Heart left ventricle (tissue), 16 donors: ENCODE measurements at regions not wholly inside any gene's neighbourhood (a gene's known extent, or its start where the extent isn't known, plus 50 kb on each side); places are given as distances from the start of the nearest gene placed in this dataset.

Experiments used
- ATAC-seq, 4 donors: fragments of 200-7000 bp; cut with Tn5 transposase; one replicate each; pipeline ENCODE4 v1.9.1; 2020 to 2022; ENCODE audit warnings: moderate library complexity in 4 of 4, mild to moderate bottlenecking in 3 of 4, moderate number of reproducible peaks in 1 of 4
- DNase-seq, 5 donors: peaks; one replicate each; pipeline ENCODE4 v3.0.0-alpha.2; 2020
- H3K27ac ChIP-seq, 12 donors: fragments of 200-600 bp; sonication (generic) in 4 of 12; one replicate each; pipeline versions ENCODE4 v1.5.0 to v1.8.0; 2016 to 2022; ENCODE audit warnings: mild to moderate bottlenecking in 2 of 12
- H3K27me3 ChIP-seq, 9 donors: fragments of 200-600 bp; sonication (generic) in 2 of 9; one replicate each; pipeline versions ENCODE4 v1.5.1 to v1.8.0; 2016 to 2022; ENCODE audit warnings: mild to moderate bottlenecking in 3 of 9
- H3K36me3 ChIP-seq, 9 donors: fragments of 200-600 bp; sonication (generic) in 2 of 9; one replicate each; pipeline versions ENCODE4 v1.5.0 to v1.8.0; 2018 to 2022; ENCODE audit warnings: mild to moderate bottlenecking in 2 of 9
- H3K4me1 ChIP-seq, 12 donors: fragments of 200-600 bp; sonication (generic) in 4 of 12; one replicate each; pipeline versions ENCODE4 v1.5.0 to v1.8.0; 2016 to 2022; ENCODE audit warnings: mild to moderate bottlenecking in 3 of 12
- H3K4me3 ChIP-seq, 12 donors: fragments of 200-600 bp; sonication (generic) in 4 of 12; one replicate each; pipeline versions ENCODE4 v1.5.0 to v1.8.0; 2017 to 2022; ENCODE audit warnings: mild to moderate bottlenecking in 9 of 12, moderate library complexity in 4 of 12
- H3K9me3 ChIP-seq, 12 donors: fragments of 200-600 bp; sonication (generic) in 4 of 12; one replicate each; pipeline versions ENCODE4 v1.5.0 to v1.8.0; 2016 to 2022; ENCODE audit warnings: mild to moderate bottlenecking in 1 of 12
- POLR2A ChIP-seq, 2 donors: fragments of 450-650 bp; IDR thresholded peaks; one replicate each; pipeline ENCODE4 v1.6.1; 2017; ENCODE audit warnings: antibody characterized with exemption in 2 of 2, mild to moderate bottlenecking in 2 of 2, moderate library complexity in 2 of 2
- WGBS, 4 donors: extraction: QIAGEN DNeasy Blood & Tissue Kit in 2 of 4; methylation state at CpG; one replicate each; pipeline versions ENCODE4 v1.1.5 to v1.1.7; 2013 to 2018; 5-methylcytosine and 5-hydroxymethylcytosine counted together
- intact Hi-C, 10 donors: fragments of 100-400 bp; cut with DNase I; formaldehyde crosslinking; loops; one replicate each; pipeline versions ENCODE4 v1.11.1 to v1.14.2; 2022
- TF ChIP-seq, protein P1 (sequence below), 12 donors: fragments of 200-600 bp; sonication (generic) in 4 of 12; IDR thresholded peaks; one replicate each; pipeline versions ENCODE4 v1.5.0 to v1.8.0; 2018 to 2022; ENCODE audit warnings: antibody characterized with exemption in 12 of 12, mild to moderate bottlenecking in 5 of 12
- donor health status: ischemic (EF 13 %, LVEDD 7.1; RV severe dilation, severe dysfunction).
- donor health status: healthy with polysubstance abuse.
- donor health status: DM: no; HTN: yes; CAD: no.
- donor health status: DM: no; HTN: no; CAD: no.
- donor health status: ischemic (EF 25% LVEDD 6.9; RV normal size, moderate dysfunction).
- donor health status: ischemic (EF 25% LVEDD 5.7; RV mildly dilated, moderate dysfunction).
- donor health status: healthy.
- donor health status: DM: yes; HTN: yes; CAD: no.
- donor health status: ischemic (EF 35%, LVEDD 5.7; RV mildly dilated, moderate dysfunction).
- donor health status: nonischemic (EF 11% LVEDD 7.7; RV severe dilation, severe dysfunction).
- donor health status: DM: yes; HTN: yes; CAD: no.
- donor health status: PGD.
- donor health status: ischemic (EF 29% LVEDD 5.4; RV normal size, mild dysfunction).
- donor health status: nonischemic (EF 23%, LVEDD 6.1; RV moderate dilation, normal function).

GRCh38 chr13:78777976-78778375 lies 119.0 kb upstream of the OBI1 start:
- Histone ChIP-seq H3K4me1 (no peaks in the 10 kb centered on the region), H3K9me3 (no peaks in the 10 kb centered on the region), H3K27me3 (peaks cover 0 to 22% (median 0%) of the 10 kb centered on the region in 9 donors), H3K27ac (no peak overlapping the region), H3K36me3 (no peaks in the 10 kb centered on the region), H3K4me3 (no peak overlapping the region)
- intact Hi-C loops, result no loop called here
- DNase-seq (no peak), ATAC-seq (no peak)
- TF ChIP-seq, protein P1, sequence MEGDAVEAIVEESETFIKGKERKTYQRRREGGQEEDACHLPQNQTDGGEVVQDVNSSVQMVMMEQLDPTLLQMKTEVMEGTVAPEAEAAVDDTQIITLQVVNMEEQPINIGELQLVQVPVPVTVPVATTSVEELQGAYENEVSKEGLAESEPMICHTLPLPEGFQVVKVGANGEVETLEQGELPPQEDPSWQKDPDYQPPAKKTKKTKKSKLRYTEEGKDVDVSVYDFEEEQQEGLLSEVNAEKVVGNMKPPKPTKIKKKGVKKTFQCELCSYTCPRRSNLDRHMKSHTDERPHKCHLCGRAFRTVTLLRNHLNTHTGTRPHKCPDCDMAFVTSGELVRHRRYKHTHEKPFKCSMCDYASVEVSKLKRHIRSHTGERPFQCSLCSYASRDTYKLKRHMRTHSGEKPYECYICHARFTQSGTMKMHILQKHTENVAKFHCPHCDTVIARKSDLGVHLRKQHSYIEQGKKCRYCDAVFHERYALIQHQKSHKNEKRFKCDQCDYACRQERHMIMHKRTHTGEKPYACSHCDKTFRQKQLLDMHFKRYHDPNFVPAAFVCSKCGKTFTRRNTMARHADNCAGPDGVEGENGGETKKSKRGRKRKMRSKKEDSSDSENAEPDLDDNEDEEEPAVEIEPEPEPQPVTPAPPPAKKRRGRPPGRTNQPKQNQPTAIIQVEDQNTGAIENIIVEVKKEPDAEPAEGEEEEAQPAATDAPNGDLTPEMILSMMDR (IDR thresholded peaks at IDR 0.05), result no peak
- TF ChIP-seq POLR2A (IDR thresholded peaks at IDR 0.05), result no peak
- WGBS, 4 donors, result 55 to 62% (median 59%) methylated on average over 6 of the region's 6 CpGs

- Histone ChIP-seq H3K36me3 (no peaks in the 10 kb centered on the region), H3K27ac (no peak overlapping the region), H3K4me3 (no peak overlapping the region), H3K27me3 (peaks cover 0 to 22% (median 0%) of the 10 kb centered on the region in 9 donors), H3K9me3 (no peaks in the 10 kb centered on the region), H3K4me1 (no peaks in the 10 kb centered on the region)
- DNase-seq (no peak), ATAC-seq (no peak)
- intact Hi-C loops, result no loop called here
- no peak for TF ChIP-seq POLR2A (IDR thresholded peaks at IDR 0.05)
- TF ChIP-seq, protein P1 (IDR thresholded peaks at IDR 0.05), result no peak
- 48 to 69% (median 61%) methylated on average over 4 of the region's 4 CpGs for WGBS, 4 donors
Measured at GRCh38 chr13:78777396-78777795, 118.4 kb upstream of the OBI1 start.

DNA sequence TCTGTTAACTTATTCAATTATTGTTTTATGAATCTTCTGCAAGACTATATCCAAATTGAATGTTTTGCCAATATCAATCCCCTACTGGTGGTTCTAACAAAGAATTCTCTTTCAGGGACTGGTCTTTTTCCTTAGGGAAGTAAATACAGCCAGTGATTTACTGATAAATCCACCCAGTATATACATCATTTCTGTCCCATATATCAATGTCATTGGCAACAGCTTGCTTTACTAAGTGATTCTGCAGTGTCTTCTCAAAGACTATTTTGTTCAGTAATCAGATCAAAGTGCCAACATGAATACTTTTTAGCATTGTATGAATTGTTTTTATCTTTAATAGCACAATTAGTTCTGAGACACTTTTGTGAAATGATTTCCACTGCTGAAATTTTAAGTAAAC lies 114.0 kb upstream of the OBI1 start:
- Histone ChIP-seq H3K27me3 (peaks cover 0 to 10% (median 0%) of the 10 kb centered on the region in 9 donors), H3K4me3 (no peak overlapping the region), H3K27ac (no peak overlapping the region), H3K9me3 (no peaks in the 10 kb centered on the region), H3K4me1 (no peaks in the 10 kb centered on the region), H3K36me3 (no peaks in the 10 kb centered on the region)
- ATAC-seq, result no peak
- intact Hi-C loops, result no loop called here
- no peak for DNase-seq
- TF ChIP-seq POLR2A (IDR thresholded peaks at IDR 0.05), result no peak
- TF ChIP-seq, protein P1 (IDR thresholded peaks at IDR 0.05), result no peak

GRCh38 chr13:78770601-78771000 lies 111.6 kb upstream of the OBI1 start:
- ATAC-seq (no peak), DNase-seq (no peak)
- TF ChIP-seq POLR2A (IDR thresholded peaks at IDR 0.05), result no peak
- TF ChIP-seq, protein P1 (IDR thresholded peaks at IDR 0.05), result no peak
- H3K27ac ChIP-seq, result no peak overlapping the region
- H3K27me3 ChIP-seq, result peaks cover 0 to 6% (median 0%) of the 10 kb centered on the region in 9 donors
- H3K4me3 ChIP-seq, result no peak overlapping the region
- H3K36me3 ChIP-seq, result no peaks in the 10 kb centered on the region
- intact Hi-C loops, result no loop called here
- WGBS, 4 donors, result 87 to 95% (median 93%) methylated on average over 1 of the region's 1 CpG
- H3K9me3 ChIP-seq, result no peaks in the 10 kb centered on the region
- H3K4me1 ChIP-seq, result no peaks in the 10 kb centered on the region
